D341Med (cell line): ENCODE measurements at regions not wholly inside any gene's neighbourhood (a gene's known extent, or its start where the extent isn't known, plus 50 kb on each side); places are given as distances from the start of the nearest gene placed in this dataset.

Experiments
- DNase-seq: peaks from one replicate; pipeline ENCODE4 v3.0.0; 2012; ENCODE audit warnings: low spot score

DNA sequence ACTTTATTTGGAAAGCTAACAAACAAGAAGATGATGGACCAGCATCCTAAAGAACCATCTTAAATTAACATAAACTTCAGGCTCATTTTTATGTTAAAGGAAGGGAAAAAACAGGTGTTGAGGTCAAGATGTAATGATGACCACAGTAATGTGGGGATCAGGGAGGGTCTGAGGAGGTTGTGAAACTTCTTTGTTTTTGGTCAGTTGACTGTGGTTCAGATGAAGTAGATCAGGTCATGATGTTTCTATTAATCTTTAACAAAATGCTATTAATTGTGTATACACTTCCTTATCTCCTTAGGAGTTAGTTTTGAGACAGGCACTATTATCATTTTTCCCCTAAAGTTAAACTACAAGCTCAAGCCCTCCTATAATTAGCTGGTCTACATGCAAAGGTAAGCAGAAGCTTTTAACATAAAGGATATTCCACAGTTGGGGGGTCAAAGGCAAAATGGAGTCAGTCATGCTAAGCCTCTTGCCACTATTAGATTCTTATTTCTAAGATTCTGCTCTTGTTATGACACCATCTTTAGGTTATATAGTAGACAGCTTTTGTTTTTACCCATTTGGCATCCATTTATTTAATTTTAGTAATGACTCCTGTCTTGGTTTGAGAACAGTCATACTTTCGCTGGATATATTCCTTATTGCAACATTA, 800.1 kb upstream of the PCDH9 start:
- no peak for DNase-seq

DNA sequence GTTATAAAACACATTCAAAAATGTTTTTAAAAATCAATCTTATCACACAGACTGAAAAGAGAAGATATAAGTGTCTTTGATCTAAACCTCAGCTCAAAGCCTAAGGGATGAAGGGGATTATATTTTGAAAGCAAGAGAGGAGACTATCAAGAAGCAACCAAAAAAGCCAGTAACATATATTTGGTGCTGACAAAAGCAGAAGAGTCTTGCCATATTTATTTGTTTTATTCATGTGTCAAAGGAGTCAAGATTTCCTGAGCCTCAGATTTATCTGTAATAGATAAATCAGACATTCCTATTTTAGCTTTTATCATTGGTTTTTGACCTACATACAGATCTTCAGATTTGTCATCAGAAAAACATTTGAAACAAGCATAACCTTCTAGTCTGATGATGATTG, 798.6 kb upstream of the PCDH9 start:
- no peak for DNase-seq

- no peak for DNase-seq
These were observed 797.2 kb upstream of the PCDH9 start for GRCh38 chr13:68027306-68027705.

- DNase-seq = no peak
These were observed 795.9 kb upstream of the PCDH9 start for GRCh38 chr13:68026077-68026476.

DNA sequence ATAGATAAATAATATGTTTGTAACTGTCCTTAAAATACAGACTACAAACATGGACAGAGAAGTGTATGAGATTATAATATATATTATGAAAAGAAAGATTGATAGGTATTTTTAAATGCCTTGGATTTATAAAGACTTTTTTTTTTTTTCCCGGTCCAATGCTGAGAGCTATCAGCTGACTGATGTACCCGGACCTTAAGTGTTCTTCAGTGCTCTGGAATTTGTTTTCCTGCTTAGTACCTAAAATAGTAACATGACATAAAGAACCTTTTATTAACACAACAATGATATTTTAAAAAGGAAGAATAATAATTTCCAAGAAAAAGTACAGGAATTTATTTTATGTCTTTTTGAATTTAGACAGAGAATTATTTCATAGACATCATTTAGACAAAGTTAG, 795.5 kb upstream of the PCDH9 start:
- no peak for DNase-seq

DNA sequence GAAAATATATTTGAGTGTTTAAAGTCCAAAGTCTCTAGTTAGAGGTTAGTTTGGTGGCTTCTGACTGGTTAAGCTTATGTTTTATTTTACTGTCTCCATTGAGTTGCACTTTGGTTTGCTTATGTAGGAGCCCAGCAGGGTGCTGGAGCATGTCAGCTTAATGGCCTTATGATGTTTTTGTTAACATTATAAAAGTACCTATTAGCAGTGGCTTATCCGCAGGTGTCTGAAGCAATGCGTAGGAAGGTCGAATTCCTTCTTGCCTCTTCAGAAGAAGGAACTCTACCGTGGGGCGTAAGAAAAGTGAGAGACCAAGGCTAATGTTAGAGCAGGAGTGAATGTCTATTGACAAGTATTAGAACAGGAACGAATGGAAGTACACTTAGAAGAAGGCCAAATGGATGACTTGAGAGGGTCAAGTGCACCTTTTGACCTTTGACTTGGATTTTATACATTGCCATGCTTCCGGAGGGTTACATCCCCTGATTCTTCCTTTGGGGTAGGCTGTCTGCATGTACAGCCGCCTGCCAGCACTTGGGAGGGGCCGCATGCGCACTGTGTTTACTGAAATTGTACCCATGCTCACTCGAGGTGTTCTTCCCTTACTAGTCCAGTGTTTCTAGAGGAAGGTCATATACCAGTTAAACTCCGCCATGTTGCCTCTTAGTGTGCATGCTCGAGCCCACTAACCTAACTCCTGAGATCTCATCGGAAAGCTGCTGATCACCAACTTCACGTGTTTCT, 793.9 kb upstream of the PCDH9 start:
- no peak for DNase-seq

DNA sequence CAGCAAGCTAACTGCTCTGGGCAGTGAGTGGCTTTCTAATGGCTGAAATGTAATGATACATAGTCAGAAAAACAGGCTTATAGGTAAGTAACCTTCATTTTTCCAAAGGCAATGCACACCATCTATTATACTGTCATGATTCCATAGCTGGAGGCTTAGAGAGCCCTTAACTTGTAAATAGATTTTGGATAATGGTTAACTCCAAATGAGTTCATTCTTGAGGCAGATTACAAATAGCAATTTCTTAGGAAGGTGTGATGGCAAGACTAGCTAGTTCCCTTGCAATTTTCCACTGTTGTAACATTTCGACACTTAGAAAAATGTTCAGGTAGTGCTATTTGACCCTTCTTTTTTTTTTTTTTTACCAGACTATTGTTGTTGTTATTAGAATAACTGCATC, 789.8 kb upstream of the PCDH9 start:
- DNase-seq = no peak

DNA sequence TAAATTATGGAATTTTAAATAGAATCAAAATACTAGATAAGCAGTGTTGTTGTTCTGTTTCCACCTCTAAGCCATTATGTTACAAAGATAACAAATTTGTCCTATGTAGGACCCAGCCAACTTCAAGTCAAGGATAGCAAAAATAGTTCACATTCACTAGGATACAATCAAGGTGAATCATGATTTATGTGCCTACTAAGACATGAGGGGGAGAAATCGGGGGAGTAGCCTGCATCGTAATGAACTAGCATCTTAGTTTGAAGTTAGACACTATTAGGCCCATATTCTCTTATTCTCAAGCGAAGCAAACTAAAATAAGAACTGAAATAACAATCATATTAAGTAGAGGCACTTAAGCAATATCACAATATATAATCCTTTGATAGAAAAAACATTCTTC, 779.4 kb upstream of the PCDH9 start:
- no peak for DNase-seq

GRCh38 chr13:68007576-68007975, 777.4 kb upstream of the PCDH9 start:
- DNase-seq = no peak

GRCh38 chr13:67996101-67996500, 766.0 kb upstream of the PCDH9 start:
- no peak for DNase-seq

DNA sequence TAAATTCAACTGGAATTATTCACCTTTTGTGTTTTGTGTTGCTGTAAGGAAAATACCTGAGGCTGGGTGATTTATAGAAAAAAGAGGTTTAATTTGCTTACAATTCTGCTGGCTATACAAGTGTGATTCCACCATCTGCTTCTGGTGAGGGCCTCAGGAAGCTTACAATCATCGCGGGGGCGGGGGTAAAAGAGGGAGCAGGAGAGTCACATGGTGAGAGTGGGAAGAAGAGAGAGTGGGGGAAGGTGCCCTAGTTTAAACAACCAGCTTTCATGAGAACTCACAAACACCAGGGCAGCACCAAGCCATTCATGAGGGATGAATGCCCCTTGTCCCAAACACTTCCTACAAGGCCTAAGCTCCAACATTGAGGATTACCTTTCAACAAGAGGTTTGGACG, 760.7 kb upstream of the PCDH9 start:
- no peak for DNase-seq

DNA sequence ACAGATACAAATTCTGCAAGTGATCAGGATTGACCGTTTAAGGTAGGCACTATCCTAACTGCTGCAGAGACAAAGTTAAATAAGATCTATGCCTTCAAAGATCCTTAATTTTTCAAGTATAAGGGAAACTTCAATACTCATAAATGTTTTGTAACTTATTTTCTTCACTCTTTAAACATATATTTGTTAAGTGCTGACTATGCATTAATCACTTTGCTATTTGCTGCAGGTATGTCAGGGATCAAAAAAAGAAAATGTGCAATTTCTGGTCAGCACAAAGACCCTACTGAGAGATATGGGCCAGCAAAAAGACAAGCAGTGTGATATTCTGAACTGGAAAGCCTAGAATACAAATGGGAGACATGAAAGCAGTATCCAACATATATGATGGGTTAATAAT, 756.1 kb upstream of the PCDH9 start:
- no peak for DNase-seq

- no peak for DNase-seq
These were observed 746.9 kb upstream of the PCDH9 start for GRCh38 chr13:67977066-67977465.

- no peak for DNase-seq
These were observed 741.2 kb upstream of the PCDH9 start for GRCh38 chr13:67971291-67971690.

DNA sequence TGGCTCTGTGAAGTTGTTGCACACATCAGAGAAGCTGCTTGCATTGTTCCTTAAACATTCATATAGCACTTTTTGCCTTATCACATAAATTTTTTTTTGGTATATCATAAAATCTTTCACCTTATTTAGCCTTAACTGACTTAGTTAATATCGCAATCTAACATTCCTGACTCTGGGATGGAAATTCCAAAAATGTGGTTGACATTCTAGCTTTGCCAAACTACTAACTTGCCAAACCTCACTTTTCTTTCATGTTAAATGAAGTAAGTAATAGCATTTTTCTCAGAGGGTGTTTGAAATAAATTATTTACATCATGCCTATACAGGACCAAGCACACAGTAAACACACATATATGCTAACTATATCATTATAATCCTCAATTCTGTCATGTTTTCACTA, 736.9 kb upstream of the PCDH9 start:
- no peak for DNase-seq

- no peak for DNase-seq
These were observed 735.9 kb upstream of the PCDH9 start for GRCh38 chr13:67966065-67966464.

GRCh38 chr13:67964986-67965385, 734.9 kb upstream of the PCDH9 start:
- DNase-seq = no peak

GRCh38 chr13:67964091-67964490, 734.0 kb upstream of the PCDH9 start:
- no peak for DNase-seq

DNA sequence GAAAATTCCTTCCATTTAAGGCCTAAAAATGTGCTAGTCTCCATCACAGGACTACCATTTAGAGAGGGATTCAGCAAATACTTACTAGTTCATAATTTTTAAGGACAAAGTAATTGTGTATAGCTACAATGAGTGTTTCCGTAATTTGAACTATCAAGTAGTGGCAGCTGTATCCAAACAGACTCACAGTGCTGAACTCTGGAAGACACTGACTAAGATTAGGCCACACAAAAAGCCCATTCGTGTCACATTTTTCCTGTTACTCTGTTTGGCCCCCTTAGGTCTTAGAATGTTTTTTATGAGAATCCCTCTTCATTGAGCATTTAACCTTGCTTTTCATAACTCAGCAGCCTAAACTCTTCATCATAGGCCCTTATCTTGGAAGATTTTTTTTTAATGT, 731.2 kb upstream of the PCDH9 start:
- no peak for DNase-seq

- DNase-seq = no peak
These were observed 721.3 kb upstream of the PCDH9 start for GRCh38 chr13:67951431-67951830.

DNA sequence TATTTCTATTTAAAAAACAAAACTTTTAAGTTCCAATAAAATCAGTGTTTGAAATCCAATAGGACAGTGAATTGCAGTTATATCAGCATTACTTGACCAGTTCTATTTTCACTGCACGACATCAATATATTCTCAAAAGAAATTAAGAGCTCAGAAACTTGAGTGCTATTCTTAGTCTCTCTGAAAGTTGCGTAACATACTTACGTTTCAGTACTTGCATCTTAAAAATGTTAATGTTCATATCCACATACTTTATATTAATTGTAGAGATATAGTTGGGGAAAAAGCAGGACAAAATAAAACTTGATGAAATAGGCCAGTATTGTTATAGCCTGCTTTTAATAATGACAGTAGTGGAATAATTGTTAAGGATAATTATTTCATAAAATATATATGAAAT, 720.5 kb upstream of the PCDH9 start:
- DNase-seq = no peak

DNA sequence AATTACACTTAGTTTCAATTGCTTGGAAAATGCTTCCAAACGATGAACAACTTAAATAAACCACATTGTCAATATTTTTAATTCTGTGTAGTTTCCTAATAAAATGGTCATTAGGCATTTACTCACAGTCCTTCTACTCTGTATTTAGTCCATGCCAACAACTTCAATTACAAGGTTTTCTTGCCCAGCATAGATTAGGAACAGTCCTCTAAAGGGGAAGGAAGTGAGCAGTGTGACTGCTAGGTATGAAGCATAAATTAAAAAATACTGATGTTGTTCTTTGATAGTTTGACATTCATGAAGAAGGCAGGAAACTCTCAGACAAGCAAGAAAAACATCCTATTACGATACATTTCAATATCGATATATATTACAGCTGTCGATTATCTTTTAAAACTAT, 716.0 kb upstream of the PCDH9 start:
- no peak for DNase-seq

DNA sequence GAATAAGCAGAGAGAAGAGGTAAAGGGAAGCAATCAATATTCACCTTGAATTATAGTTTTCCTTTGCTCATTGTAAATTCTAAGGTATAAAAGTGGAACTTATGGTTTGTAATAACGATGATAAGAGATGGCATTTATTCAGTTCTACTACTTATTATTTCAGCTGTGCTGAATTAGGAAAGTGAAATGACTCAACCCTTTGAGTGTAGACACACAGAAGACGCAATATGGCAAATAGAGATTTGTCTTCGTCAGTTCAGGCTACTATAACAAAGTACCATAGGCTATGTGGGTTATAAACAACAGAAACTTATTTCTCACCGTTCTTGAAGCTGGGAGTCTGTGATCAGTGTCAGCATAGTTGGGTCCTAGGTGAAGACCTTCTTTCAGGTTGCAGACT, 713.0 kb upstream of the PCDH9 start:
- DNase-seq = no peak

- no peak for DNase-seq
These were observed 705.5 kb upstream of the PCDH9 start for GRCh38 chr13:67935626-67936025.
